GM21529 (cell line): ENCODE measurements at regions not wholly inside any gene's neighbourhood (a gene's known extent, or its start where the extent isn't known, plus 50 kb on each side); places are given as distances from the start of the nearest gene placed in this dataset.

Experiments used
- ATAC-seq: cut with Tn5 transposase; IDR thresholded peaks from one replicate; pipeline ENCODE4 v1.9.1; 2021; ENCODE audit not compliant: unreplicated experiment

DNA sequence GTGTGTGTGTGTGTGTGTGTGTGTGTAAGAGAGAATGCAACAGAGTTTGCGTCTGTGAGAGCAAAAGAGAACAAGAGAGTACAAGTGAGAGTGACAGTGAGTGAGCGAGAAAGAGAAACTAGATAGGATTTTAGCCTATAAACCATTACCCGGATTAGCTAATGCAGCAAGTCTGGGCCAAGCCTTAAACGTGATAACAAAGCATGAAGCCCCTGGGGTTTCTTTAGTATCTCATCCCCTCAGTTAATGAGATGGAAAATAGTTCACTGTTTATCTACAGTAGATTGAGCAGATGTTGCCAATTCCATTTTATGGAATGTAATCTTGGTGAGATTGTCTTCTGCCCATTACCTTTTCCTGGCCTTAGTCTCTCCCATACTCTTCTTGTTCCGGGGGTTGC lies 114.5 kb downstream of the MAT2B start:
- no peak for ATAC-seq

DNA sequence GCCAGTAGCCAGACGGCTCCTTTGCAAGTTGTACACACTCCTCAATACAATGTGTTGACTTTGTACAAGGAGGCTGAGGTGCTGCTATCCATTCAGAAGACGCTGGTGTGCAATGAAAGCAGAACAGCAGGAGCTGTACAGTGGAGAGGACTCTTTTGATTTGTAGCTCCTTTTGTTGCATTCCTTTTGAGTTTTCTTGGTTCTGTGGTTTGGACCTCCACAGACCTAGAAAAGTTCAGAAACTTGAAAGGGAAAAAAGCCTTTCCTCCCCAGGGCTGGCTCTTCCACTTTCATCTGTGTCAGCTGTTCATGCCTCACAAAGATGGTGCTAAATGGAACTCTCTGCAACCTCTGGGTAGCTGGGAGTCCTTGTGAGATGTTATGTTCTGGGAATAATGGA lies 117.4 kb downstream of the MAT2B start:
- no peak for ATAC-seq

GRCh38 chr5:163623524-163623923 lies 118.1 kb downstream of the MAT2B start:
- no peak for ATAC-seq

- no peak for ATAC-seq
These were observed 118.6 kb downstream of the MAT2B start for GRCh38 chr5:163623986-163624385.

DNA sequence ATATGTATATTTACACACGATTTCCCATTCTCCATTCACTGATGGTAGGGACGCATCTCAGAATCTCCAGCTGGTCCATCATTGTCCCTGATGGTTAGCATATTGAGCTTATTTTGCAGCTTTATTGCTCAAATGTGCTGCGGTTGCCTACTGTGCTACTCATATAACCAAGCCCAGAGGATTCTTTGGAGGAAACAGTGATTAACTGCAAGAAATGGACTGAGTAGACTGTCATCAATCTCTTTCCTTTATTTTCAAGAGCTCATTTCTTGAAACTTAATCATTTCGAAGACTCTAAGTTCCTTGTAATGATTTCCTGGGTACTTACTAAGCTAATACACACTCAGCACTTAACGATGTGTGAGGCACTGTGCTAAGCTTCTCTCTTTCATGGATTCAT lies 119.0 kb downstream of the MAT2B start:
- no peak for ATAC-seq

- ATAC-seq = no peak
These were observed 121.5 kb downstream of the MAT2B start for GRCh38 chr5:163626904-163627434.

DNA sequence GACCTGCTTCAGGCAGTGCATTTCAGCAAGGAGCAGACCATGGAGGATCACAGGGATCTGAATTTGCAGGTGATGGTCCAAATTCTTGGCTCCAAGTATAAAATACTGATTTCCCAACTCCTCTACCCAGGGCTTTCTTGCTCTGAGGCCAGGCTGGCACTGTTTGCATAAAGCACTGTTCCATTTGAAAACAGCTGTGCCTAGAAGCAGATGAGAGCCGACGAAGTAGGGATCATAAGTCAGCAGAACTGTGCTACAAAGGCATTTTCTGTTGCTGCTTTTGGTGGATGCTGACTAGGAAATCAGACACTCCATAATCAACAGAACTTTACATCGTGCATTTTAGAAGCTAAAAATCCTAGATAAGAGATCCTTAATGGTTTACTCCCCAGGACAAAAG lies 126.4 kb downstream of the MAT2B start:
- no peak for ATAC-seq

GRCh38 chr5:163633926-163634460 lies 128.6 kb downstream of the MAT2B start:
- no peak for ATAC-seq

DNA sequence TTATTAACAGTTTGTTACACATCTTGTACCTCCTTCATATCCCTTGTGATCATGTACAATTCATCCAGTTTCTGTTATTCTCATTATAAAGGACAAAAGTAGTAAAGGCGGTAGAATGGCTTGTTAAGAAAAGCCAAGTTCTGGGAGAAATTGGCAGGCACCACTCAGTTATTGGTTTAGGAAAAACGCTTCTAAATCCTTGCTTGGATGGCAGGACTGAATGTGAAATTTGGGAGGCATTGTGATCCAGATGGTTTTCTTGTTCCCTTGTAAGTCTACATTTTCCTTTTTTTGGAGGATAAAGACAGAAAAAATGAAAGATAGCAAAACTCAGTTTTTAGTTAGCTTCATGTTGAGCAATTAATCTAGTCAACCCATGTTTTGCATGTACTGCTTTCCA lies 130.2 kb downstream of the MAT2B start:
- no peak for ATAC-seq

GRCh38 chr5:163642904-163643303 lies 137.5 kb downstream of the MAT2B start:
- ATAC-seq = no peak

- ATAC-seq = no peak
These were observed 140.3 kb downstream of the MAT2B start for GRCh38 chr5:163645421-163646416.

GRCh38 chr5:163649514-163649913 lies 144.1 kb downstream of the MAT2B start:
- no peak for ATAC-seq

DNA sequence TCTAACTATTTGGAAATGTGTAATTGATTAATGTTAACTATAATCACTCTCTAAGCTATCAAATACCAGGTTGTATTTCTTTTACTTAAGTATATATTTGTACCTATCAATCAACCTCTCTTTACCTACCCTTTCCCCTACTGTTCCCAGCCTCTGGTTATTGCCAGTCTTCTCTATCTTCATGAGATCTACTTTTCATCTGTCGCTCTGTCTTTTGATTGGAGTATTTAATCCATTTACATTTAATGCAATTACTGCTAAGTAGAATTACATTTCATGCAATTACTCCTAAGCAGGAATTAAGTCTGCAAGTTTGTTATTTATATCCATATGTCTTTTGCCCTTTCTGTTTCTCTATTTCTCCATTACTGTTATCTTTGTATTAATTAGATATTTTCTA lies 148.1 kb downstream of the MAT2B start:
- no peak for ATAC-seq

GRCh38 chr5:163658702-163659567 lies 153.5 kb downstream of the MAT2B start:
- ATAC-seq = no peak

- no peak for ATAC-seq
These were observed 154.1 kb downstream of the MAT2B start for GRCh38 chr5:163659568-163659902.

- ATAC-seq = no peak
These were observed 155.1 kb downstream of the MAT2B start for GRCh38 chr5:163660486-163660885.

GRCh38 chr5:163661360-163661759 lies 155.9 kb downstream of the MAT2B start:
- ATAC-seq = no peak

GRCh38 chr5:163670036-163670435 lies 164.6 kb downstream of the MAT2B start:
- no peak for ATAC-seq

GRCh38 chr5:163677092-163677491 lies 171.7 kb downstream of the MAT2B start:
- no peak for ATAC-seq

DNA sequence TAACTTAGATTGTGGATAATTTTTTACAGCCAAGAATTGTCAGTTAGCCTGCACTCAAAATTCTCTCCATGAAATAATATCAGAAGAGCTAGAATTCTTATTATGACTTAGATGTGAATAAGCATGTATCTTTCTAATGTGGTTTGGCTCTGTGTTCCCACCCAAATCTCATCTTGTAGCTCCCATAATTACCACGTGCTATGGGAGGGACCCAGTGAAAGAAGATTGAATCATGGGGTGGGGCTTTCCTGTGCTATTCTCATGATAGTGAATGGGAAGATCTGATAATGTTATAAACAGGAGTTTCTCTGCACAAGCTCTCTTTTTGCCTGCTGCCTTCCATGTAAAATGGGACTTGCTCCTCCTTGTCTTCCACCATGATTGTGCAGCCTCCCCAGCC lies 176.8 kb downstream of the MAT2B start:
- ATAC-seq = no peak

DNA sequence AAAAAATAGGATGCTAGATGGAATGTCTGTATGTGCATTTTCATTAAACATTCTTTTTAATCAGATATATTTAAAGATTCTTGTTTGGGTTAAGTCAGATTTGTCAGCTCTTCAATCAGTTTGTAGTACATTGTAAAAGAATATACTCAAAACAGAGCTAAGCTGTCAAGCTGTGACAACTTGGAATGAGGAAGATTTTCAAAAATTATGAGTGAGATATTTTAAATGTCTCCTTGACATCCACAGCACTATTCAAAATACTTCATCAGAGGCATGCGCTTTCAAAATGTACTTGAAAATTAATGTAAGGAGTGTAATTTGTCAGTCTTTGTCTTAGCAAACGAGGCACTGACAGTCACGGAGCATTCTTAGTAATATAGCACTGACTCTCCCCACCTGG lies 182.0 kb downstream of the MAT2B start:
- no peak for ATAC-seq
